B cell (primary cell): ENCODE measurements at regions not wholly inside any gene's neighbourhood (a gene's known extent, or its start where the extent isn't known, plus 50 kb on each side); places are given as distances from the start of the nearest gene placed in this dataset.

Experiments
- EZH2 ChIP-seq: IDR thresholded peaks from 2 replicates; pipeline ENCODE4 v1.6.1; 2012; ENCODE audit warnings: borderline replicate concordance, low read depth, mild to moderate bottlenecking, moderate library complexity, low read length; ENCODE audit not compliant: insufficient read depth, poor library complexity, severe bottlenecking
- TF ChIP-seq, protein P1 (sequence below): fragments of 200-600 bp; IDR thresholded peaks from one replicate; pipeline ENCODE4 v1.8.0; 2022; ENCODE audit warnings: antibody characterized with exemption, mild to moderate bottlenecking

DNA sequence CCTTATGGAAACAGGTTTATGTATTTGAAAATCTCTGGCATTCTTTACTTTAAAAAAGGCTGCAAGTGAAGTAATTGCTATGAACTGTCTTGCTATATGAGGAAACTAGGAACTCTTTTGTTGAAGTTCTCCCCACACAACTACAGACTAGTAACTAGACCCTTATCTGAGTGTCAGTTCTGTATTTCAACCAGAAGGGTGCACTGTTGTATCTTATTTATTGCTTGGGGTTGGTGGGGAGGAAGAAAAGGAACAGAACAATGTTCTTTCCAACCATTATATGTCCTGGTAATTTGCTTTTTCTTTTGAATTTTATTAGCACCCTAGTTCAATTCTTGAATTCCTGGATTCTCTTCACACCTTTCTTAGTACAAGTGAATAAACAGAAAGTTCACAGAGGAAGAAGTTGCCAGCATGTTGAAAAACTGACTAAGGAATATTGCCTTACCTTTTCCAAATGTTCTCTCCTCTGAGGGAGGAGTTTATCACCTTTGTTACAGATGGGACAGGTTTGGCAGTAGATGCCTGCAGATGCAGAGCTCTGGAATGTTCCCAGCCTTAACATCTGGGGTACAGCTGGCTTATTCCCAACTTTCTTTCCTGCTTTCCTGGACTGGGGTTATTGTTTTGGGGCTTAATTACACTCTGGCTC, 162.4 kb upstream of the CFAP20DC start:
- TF ChIP-seq, protein P1, sequence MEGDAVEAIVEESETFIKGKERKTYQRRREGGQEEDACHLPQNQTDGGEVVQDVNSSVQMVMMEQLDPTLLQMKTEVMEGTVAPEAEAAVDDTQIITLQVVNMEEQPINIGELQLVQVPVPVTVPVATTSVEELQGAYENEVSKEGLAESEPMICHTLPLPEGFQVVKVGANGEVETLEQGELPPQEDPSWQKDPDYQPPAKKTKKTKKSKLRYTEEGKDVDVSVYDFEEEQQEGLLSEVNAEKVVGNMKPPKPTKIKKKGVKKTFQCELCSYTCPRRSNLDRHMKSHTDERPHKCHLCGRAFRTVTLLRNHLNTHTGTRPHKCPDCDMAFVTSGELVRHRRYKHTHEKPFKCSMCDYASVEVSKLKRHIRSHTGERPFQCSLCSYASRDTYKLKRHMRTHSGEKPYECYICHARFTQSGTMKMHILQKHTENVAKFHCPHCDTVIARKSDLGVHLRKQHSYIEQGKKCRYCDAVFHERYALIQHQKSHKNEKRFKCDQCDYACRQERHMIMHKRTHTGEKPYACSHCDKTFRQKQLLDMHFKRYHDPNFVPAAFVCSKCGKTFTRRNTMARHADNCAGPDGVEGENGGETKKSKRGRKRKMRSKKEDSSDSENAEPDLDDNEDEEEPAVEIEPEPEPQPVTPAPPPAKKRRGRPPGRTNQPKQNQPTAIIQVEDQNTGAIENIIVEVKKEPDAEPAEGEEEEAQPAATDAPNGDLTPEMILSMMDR, result peak; percentile 81
- no peak for TF ChIP-seq EZH2
